HG03460 (cell line): ENCODE measurements at regions not wholly inside any gene's neighbourhood (a gene's known extent, or its start where the extent isn't known, plus 50 kb on each side); places are given as distances from the start of the nearest gene placed in this dataset.
"Not testable (repeated sequence)": the region's sequence is repeated elsewhere in the genome, so short reads cannot be mapped to it uniquely, and the experiment has no call there.

Source experiments
- ATAC-seq: cut with Tn5 transposase; IDR thresholded peaks from one replicate; pipeline ENCODE4 v1.9.1; 2021; ENCODE audit not compliant: unreplicated experiment

DNA sequence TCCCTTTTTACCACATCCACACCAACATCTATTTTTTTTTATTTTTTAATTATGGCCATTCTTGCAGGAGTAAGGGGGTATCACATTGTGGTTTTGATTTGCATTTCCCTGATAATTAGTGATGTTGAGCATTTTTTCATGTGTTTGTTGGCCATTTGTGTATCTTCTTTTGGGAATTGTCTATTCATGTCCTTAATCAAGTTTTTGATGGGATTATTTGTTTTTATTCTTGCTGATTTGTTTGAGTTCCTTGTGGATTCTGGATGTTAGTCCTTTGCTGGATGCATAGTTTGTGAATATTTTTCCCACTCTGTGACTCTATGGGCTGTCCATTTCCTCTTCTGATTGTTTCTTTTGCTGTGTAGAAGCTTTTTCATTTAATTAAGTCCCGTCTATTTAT is 385.1 kb downstream of the UTRN start:
- ATAC-seq, result not testable (repeated sequence)

DNA sequence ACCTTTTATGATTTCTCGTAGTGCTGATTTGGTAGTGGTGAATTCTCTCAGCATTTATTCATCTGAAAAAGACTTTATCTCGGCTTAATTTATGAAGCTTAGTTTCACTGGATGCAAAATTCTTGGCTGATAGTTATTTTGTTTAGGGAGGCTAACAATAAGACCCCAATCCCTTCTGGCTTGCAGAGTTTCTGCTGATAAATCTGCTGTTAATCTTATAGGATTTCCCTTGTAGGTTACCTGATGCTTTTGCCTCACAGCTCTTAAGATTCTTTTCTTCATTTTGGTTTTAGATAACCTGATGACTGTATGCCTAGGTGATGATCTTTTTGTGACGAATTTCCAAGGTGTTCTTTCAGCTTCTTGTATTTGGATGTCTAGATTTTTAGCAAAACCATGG is 388.7 kb downstream of the UTRN start:
- ATAC-seq, result no peak

DNA sequence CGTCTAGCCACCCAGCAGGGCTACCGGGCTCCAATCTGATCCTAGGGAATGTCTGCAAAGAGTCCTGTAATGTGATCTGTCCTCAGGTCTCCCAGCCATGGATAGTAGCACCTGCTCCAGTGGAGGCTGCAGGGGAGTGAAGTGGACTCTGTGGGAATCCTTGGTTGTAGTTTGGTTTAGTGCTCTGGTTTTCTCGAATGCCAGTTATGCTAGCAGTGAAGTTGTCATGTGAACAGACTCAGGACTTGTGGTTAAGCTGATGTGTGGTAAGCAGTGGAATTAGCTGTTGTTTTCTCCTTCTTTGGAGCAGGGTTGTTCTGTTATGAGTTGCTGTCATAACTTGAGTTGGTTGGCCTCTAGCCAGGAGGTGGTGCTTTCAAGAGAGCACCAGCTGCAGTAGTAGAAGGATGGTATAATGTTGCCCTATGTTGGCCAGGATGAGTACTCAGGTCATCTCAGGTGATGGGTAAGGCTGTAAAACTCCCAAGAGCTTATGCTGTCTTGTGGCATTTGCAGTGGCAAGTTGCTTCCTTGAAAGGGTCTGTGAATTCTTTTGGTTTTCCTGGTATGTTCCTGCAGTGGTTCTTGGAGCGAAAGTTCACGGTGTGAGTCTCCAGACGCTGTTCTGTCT is 390.2 kb downstream of the UTRN start:
- peak; percentile 76 for ATAC-seq

DNA sequence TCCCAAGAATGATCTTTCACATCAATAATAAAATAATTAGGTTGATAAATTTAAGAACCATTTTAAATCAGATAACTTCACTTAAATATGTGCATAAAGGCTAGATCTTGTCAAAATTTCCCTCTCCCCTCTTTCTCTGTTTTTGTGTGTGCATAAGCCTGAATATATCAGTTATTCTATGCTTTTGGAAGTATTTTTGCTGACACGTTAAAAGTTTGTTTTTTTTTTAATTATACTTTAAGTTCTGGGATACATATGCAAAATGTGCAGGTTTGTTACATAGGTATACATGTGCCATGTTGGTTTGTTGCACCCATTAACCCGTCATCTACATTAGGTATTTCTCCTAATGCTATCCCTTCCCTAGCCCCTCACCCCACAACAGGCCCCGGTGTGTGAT is 391.2 kb downstream of the UTRN start:
- ATAC-seq, result not testable (repeated sequence)

DNA sequence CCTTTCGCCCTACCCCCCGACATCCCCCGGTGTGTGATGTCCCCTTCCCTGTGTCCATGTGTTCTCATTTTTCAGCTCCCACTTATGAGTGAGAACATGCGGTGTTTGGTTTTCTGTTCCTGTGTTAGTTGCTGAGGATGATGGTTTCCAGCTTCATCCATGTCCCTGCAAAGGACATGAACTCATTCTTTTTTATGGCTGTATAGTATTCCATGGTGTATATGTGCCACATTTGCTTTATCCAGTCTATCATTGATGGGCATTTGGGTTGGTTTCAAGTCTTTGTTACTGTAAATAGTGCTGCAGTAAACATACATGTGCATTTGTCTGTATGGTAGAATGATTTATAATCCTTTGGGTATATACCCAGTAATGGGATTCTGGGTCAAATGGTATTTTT is 392.1 kb downstream of the UTRN start:
- not testable (repeated sequence) for ATAC-seq

DNA sequence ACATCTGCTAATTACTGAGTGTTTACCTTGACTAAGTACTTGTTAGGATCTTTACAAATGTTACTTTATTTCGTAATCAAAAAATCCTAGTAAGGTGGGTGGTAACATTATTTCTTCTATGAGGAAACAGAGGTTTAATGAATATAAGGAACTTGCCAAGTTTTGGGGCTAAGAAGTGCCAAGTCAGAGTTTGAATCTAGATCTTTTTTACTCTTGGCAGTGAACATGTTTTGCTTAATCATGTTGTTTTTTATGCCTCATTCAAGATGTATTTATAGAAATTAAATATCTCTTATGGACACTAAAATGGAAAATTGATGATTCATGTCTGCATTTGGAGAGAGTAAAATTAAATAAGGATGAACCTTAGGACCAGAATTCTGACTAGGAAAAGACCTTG is 393.7 kb downstream of the UTRN start:
- ATAC-seq, result no peak

DNA sequence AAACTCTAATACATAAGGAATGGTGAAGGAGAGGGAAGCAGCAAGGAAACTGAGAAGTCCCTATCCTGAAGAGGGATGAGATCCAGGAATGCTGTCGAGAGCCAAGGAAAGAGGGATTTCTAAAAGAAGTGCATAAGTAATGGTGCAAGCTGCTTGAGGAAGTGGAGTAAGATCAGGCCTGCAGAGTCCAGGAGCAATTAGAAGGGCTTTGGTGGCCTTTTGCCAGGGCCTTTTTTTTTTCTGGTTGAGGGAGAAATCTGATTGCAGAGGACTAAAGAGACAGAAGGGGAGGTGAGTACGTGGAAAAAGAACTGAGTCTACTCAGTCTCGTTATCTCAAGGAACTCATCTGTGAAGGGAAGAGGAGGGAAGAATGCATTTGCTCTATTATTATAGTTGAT is 396.2 kb downstream of the UTRN start:
- no peak for ATAC-seq

DNA sequence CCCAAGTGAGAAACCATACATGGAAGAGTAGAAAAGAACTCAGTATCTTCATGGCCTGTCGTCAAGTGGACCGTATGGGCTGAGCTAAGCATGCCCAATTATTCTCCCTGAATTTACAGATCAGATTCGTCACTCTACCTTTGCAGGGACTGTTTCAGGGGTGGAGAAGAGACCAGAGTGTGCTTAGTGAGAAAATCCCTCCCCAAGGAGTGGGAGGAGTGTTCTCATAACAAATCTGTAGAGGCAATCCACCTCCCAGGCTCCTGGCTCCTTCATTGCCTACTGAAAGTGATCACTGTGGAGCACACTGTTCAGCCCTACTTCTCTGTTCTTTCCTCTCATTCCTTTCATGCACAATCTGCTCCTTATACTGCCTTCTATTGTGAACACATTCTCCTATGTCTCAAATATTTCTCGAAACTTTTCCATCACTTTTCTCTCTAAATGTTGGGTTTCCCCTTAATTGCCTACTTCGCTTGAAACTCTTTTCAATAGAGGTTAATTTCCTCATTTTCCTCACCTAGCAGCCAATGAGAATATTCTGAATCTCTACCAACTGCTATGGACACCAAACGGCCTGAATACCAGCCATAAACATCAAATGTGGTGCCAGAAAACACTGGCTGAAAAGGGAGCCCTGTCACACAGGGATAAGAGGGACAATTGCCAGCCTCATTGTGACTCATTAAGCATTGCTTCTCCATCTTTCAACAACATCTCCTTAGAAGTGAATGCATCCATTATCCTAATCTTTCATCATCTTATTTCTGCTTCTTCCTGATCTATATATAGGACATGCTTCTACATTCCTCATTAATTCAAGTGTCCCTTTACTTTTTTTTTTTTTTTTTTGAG is 398.3 kb downstream of the UTRN start:
- ATAC-seq, result no peak

DNA sequence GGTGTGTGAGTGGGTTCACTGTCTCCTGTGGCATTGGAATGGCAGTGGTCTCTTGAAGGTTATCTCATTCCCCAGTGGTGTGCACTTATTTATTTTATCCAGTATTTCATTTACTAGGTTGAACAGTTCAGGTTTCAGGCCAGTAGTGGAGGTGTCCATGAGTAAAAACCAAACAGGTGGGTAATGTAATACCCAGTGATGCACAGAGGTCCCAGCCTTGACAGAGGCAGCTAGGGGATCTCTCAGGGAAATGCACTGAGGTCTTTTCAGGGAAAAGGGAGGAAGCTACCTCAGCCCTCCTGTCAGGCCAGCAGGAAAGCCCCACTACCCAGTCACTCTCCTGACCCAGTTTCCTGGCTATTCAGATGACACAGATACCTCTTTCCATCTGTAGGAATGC is 403.6 kb downstream of the UTRN start:
- no peak for ATAC-seq

DNA sequence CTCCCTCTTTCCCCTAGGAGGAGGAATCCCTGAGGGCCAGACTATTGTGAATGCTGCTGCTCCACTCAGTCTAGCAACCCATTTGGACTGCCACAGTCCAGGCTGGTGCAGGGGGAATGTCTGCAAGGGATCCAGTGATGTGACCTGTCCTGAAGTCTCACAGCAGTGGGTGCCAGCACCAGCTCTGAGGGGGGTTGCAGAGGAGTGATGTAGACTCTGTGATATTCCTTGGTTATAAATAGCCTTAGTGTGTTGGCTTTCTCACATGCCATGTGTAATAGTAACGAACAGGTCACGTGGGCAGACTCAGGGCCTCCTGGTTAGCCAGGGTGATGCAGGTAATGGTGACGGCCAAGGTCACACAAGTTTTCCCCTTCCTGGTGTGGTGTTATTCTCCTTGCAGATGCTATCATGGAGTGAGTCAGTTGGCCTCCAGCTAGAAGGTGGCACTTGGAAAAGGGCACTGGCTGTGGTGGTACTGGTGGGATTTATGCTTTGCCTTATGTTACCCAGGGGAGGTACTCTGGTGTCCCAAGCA is 404.4 kb downstream of the UTRN start:
- no peak for ATAC-seq

DNA sequence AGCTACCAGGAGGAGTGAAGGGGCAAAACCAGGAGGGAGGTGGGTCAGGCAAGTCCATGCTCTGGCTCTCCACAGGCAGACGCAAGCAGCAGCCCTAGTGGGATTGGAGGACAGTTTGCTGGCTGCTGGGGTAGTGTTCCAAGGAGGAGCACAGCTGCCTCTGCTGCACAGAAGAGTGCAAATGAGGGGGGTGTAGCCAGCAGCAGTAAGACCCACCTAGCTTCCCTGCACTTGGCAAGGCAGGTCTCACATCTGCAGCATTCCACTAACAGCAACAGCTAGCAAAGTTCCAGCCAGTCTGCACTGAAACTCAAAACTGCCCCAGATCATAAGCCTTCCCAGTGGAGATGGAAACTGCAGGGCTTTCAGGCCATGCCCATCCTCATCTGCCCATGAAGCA is 405.0 kb downstream of the UTRN start:
- no peak for ATAC-seq

DNA sequence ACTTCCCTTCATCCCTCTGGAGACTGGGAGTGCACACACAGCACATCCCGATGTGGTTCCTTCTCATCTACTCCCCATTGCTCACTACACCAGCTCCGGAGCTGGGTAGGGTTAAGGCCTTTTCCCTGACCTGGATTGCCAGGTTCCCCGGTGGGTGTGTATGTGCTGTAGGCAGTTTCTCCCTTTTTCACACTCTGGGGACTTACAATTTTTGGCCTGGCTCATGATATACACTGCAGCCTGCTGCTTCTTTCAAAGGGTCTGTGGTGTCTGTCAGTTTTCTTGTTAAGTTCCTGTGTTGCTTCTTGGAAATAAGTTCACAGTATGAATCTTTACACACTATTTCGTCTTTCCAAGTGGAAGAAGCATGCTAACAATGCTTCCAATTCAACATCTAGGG is 405.5 kb downstream of the UTRN start:
- no peak for ATAC-seq

DNA sequence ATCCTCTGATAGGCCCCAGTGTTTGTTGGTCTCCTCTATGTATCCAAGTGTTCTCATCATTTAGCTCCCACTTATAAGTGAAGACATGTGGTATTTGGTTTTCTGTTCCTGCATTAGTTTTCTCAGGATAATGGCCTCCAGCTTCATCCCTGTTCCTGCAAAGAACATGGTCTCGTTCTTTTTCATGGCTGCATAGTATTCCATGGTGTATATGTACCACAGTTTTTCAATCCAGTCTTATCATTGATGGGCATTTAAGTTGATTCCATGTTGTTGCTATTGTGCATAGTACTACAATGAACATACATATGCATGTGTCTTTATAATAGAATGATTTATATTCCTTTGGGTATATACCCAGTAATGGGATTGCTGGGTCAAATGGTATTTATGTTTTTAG is 406.9 kb downstream of the UTRN start:
- not testable (repeated sequence) for ATAC-seq

DNA sequence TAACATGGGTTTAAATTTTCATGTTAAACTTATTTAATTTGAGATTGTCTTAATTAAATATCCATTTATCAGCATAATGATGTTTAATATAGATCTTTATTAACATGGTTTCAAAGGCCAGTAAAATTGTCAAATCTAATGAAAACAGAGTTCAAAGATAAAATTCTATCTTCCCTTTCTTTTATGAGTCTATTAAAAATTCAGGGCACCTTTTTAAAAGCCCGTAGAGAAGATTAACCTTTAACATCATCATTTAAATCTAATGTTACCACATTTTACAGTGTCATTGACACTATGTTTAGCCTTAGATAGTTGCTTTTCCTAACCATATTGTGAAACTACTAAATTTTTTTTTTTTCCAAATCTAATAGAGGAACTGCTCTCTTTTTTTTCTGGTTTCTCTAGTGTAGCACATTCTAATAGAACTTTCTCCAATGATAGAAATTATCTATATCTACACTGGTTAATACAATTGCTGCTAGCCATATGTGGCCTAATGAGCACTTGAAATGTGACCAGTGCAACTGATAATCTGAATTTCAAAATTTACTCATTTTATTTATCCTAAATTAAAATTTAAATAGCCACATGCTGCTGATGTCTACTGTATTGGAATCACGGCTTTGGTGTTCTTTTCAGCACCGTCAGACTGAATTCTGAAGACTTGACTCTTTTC is 410.9 kb downstream of the UTRN start:
- ATAC-seq, result no peak

DNA sequence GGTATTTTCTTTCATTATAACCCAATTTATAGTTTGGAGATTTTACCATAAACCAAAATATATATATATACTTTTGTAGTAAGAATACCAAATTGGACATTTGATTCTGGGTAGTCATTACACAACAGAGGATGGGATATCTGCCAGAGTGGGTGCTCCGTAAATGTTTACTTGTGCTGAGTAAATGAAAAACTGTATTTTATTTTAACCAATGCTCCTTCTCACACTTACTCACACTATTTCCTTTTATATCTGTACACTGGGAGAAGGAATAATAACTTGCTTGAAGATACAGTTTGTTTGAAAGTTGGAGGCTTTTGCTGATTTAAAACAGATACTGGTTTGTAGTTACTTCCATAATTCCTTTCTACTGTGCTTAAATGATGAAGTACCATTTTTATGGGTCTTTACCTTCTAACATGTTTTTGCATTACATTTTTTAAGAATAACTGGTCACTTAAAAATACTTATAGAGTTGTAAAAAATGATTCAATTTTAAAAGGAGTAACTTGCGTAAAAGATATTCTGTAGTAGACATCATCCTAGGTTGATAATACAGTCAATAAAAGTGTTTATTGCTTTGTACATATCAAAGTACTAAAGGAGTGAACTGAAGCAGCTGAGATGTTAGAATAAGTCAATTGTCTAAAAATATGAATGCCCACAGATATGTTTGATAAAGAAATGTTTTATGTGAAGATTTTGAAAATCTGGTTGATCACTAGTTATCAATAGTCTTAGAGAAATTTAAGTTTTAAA is 411.7 kb downstream of the UTRN start:
- no peak for ATAC-seq

DNA sequence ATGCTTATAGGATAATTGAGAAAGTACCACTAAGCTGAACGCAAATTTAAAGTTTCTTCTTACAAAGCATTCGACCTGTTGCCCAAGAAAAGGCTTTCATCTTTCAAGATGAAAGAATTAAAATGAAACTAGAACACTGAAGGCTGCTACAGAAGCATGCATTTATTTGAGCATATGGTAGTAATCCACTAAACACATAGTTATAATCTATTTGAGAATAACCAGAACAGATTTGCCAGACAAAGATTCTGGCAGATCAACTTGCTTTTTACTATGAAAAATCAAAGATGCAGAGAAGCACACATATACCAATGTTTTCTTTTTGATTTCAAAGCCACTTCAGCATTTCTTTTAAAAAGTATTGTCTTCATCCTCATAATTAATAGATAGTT is 412.2 kb downstream of the UTRN start:
- ATAC-seq, result no peak

DNA sequence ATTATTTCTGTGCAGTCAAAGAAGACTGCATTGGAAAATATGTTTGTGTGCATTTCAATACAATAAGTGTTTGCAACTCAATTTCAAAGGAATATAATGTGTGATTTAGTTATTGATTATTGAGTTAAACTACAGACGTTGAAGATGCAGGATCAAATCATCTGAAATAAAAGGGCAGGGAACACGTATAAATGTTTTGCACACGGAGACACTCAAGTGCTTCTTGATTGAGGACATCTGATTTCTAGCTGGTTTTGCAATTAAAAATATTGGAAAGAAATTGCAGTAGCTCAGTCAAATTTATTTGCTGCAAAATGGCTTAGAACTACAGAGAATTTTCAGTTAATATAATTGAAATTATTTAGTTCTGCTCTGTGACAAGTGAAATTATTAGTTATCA is 412.7 kb downstream of the UTRN start:
- ATAC-seq, result no peak

DNA sequence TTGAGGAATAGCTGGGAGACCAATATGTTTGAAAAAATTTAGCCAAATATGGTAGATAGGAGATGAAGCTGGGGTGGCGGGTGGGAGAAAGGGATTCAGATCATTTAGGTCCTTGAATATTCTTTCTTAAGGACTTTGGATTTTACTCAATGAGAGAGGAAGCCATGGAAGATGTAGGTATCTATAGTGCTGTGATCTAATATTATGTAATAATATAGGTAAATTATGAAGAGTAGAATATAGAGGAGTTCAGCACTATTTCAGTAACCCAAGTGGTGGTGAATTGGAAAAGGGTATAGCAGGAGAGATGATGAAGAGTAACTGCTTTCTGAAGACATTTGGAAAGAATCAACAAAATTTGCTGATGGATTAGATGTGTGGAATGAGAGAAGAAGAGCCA is 417.6 kb downstream of the UTRN start:
- no peak for ATAC-seq

DNA sequence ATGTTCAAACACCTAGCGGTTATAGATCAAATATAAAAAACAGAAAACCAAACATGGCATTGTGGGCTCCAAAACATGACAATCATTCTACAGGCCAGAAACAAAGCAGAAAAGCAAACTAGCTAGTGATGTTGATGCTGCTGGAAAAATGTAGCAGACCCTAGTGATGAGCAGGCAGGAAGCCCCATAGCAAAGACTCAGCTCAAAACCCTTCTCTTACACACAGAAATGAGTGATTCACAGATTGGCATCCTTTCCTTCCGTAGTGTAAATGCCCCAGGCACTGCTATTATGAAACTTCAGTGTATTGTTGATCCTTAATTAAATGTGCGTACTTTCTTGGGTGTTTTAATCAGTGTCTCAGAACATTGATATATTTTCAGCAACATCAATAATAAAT is 425.1 kb downstream of the UTRN start:
- no peak for ATAC-seq

DNA sequence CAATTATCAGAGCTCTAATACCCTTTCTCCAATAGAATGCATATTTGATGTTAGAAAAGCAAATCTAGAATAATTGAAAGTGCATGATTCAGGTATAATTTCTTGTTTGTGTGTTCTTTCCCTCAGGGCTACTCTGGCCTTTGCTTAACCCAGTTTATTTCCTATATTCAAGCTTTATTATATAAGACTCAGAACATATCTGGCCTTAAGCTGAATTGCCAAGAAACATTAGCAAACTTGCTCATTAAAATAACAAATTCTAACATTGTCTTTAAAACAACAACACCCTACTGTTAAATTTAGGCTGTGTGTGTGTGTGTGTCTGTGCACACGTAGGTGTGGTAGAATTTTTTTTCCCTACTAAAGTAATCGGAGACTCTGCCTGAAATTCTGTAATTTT is 426.5 kb downstream of the UTRN start:
- no peak for ATAC-seq

DNA sequence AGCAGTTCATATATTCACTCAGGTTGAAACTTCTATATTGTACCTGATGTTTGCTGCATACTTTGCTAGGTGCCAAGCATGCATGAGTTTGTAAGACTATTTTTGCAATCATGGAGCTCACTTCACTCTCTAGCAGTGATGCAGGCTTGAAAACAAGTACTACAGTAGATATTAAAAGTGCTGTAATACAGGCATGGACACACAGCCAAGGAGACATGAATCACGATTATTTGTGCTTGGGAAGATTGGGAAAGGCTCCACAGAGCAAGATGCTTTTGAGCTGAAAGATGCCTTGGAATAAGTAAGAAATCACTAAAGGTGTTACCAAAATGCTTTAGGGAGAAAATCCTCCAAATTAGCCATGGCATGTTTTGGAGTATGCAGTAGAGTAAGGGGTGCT is 427.4 kb downstream of the UTRN start:
- ATAC-seq, result no peak
